SJSA1 (cell line): ENCODE measurements at regions not wholly inside any gene's neighbourhood (a gene's known extent, or its start where the extent isn't known, plus 50 kb on each side); places are given as distances from the start of the nearest gene placed in this dataset.

Experiments used
- DNase-seq, 2 experiments: peaks; one replicate each; pipeline ENCODE4 v3.0.0-alpha.2; 2015 to 2020; ENCODE audit warnings: low spot score in 2 of 2, low read depth in 1 of 2
- H3K27ac ChIP-seq: fragments of 250-450 bp; sonication (Bioruptor Pico); 2 replicates; pipeline ENCODE4 v1.5.1; 2020; ENCODE audit warnings: mild to moderate bottlenecking, moderate library complexity
- H3K27me3 ChIP-seq: fragments of 250-450 bp; sonication (Bioruptor Pico); replicated peaks from 2 replicates; pipeline ENCODE4 v1.5.1; 2020; ENCODE audit warnings: mild to moderate bottlenecking, moderate library complexity
- H3K36me3 ChIP-seq: fragments of 250-450 bp; sonication (Bioruptor Pico); 2 replicates; pipeline ENCODE4 v1.5.1; 2020; ENCODE audit warnings: mild to moderate bottlenecking
- H3K4me1 ChIP-seq: fragments of 250-450 bp; sonication (Bioruptor Pico); replicated peaks from 2 replicates; pipeline ENCODE4 v1.6.1; 2021; ENCODE audit warnings: mild to moderate bottlenecking
- H3K4me3 ChIP-seq: fragments of 250-450 bp; sonication (Bioruptor Pico); 2 replicates; pipeline ENCODE4 v1.5.1; 2020; ENCODE audit warnings: mild to moderate bottlenecking
- H3K9me3 ChIP-seq: fragments of 250-450 bp; sonication (Bioruptor Pico); replicated peaks from 2 replicates; pipeline ENCODE4 v1.5.1; 2020; ENCODE audit warnings: mild to moderate bottlenecking

DNA sequence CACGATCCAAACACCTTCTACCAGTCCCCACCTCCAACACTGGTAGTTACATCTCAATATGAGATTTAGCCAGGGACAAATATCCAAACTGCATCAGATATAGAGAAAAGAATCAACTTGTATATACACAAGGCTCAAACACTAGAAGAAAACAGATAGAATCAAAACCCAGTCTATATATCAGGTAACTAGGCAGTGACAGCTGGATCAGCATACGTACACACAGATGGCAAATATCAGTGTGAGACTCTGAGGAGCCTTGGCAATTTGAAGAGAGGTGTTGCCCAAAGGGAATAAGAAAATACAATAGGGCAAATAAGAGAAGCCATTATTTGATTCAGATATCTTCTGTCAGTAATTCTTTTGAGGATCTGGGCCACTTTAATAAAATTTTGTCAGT is 951.3 kb upstream of the CHORDC1 start:
- no peak overlapping the region for H3K4me3 ChIP-seq
- no peak overlapping the region for H3K27ac ChIP-seq
- no peaks in the 10 kb centered on the region for H3K4me1 ChIP-seq
- no peaks in the 10 kb centered on the region for H3K27me3 ChIP-seq
- no peak for DNase-seq
- H3K36me3 ChIP-seq = no peaks in the 10 kb centered on the region
- H3K9me3 ChIP-seq = no peaks in the 10 kb centered on the region

GRCh38 chr11:91173701-91174100 is 950.9 kb upstream of the CHORDC1 start:
- H3K9me3 ChIP-seq = no peaks in the 10 kb centered on the region
- no peak overlapping the region for H3K27ac ChIP-seq
- H3K36me3 ChIP-seq = no peaks in the 10 kb centered on the region
- no peaks in the 10 kb centered on the region for H3K4me1 ChIP-seq
- H3K27me3 ChIP-seq = no peaks in the 10 kb centered on the region
- no peak for DNase-seq
- H3K4me3 ChIP-seq = no peak overlapping the region

- H3K27me3 ChIP-seq = no peaks in the 10 kb centered on the region
- H3K27ac ChIP-seq = no peak overlapping the region
- H3K4me1 ChIP-seq = no peaks in the 10 kb centered on the region
- no peak for DNase-seq
- H3K4me3 ChIP-seq = no peak overlapping the region
- H3K36me3 ChIP-seq = no peaks in the 10 kb centered on the region
- H3K9me3 ChIP-seq = no peaks in the 10 kb centered on the region
These were observed 947.9 kb upstream of the CHORDC1 start for GRCh38 chr11:91170711-91171110.

DNA sequence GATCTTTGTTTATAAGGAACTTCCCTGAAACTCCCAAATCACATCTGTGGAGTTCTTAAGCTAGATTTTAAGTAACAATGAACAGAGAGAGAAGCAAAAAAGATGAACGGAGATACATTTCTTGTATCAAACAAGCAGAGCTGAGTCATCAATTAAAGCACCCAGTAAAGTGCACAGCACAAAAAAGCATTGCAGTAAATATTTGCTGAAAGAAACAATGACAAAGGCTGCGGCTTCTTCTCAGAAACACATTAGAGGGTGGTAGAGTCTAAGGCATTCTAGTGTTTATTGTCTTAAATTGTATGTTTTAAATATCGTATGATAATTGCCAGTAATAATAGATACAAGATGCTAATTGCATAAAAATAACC is 941.6 kb upstream of the CHORDC1 start:
- no peak overlapping the region for H3K27ac ChIP-seq
- no peaks in the 10 kb centered on the region for H3K4me1 ChIP-seq
- H3K4me3 ChIP-seq = no peak overlapping the region
- no peak for DNase-seq
- no peaks in the 10 kb centered on the region for H3K36me3 ChIP-seq
- no peaks in the 10 kb centered on the region for H3K9me3 ChIP-seq
- H3K27me3 ChIP-seq = no peaks in the 10 kb centered on the region

- Histone ChIP-seq H3K4me3 (no peak overlapping the region), H3K9me3 (no peaks in the 10 kb centered on the region), H3K27ac (no peak overlapping the region), H3K27me3 (no peaks in the 10 kb centered on the region), H3K4me1 (no peaks in the 10 kb centered on the region), H3K36me3 (no peaks in the 10 kb centered on the region)
- no peak for DNase-seq
These were observed 941.0 kb upstream of the CHORDC1 start for GRCh38 chr11:91163619-91164451.

DNA sequence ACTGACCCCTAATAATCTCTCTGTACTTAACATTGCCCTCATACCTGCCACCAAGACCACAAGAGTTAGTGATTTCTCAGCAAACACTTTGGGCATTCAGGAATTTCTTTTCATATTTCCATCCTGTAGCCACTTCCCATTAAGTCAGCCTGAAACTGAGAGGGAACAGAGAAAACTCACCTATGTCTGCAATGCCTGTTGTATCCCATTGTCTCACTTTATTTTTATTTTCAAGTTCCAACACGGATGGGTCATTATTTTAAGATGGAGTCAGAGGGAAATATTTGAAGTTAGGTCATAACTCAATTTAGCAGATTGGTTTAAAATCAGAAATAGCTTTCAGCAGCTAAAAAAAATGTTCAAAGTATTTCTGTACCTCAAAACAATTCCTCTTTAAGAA is 937.8 kb upstream of the CHORDC1 start:
- H3K27me3 ChIP-seq = no peaks in the 10 kb centered on the region
- no peaks in the 10 kb centered on the region for H3K4me1 ChIP-seq
- no peak overlapping the region for H3K4me3 ChIP-seq
- no peaks in the 10 kb centered on the region for H3K9me3 ChIP-seq
- no peak for DNase-seq
- no peak overlapping the region for H3K27ac ChIP-seq
- H3K36me3 ChIP-seq = no peaks in the 10 kb centered on the region

- Histone ChIP-seq H3K4me1 (no peaks in the 10 kb centered on the region), H3K4me3 (no peak overlapping the region), H3K9me3 (no peaks in the 10 kb centered on the region), H3K27me3 (no peaks in the 10 kb centered on the region), H3K27ac (no peak overlapping the region), H3K36me3 (no peaks in the 10 kb centered on the region)
- DNase-seq = no peak
These were observed 936.2 kb upstream of the CHORDC1 start for GRCh38 chr11:91158891-91159537.

GRCh38 chr11:91158297-91158696 is 935.4 kb upstream of the CHORDC1 start:
- Histone ChIP-seq H3K4me3 (no peak overlapping the region), H3K27ac (no peak overlapping the region), H3K9me3 (no peaks in the 10 kb centered on the region), H3K27me3 (no peaks in the 10 kb centered on the region), H3K4me1 (no peaks in the 10 kb centered on the region), H3K36me3 (no peaks in the 10 kb centered on the region)
- no peak for DNase-seq

GRCh38 chr11:91156041-91156440 is 933.2 kb upstream of the CHORDC1 start:
- Histone ChIP-seq H3K27ac (no peak overlapping the region), H3K27me3 (no peaks in the 10 kb centered on the region), H3K4me3 (no peak overlapping the region), H3K4me1 (no peaks in the 10 kb centered on the region), H3K36me3 (no peaks in the 10 kb centered on the region), H3K9me3 (no peaks in the 10 kb centered on the region)
- no peak for DNase-seq

- H3K4me3 ChIP-seq = no peak overlapping the region
- H3K9me3 ChIP-seq = no peaks in the 10 kb centered on the region
- H3K27me3 ChIP-seq = no peaks in the 10 kb centered on the region
- H3K36me3 ChIP-seq = no peaks in the 10 kb centered on the region
- no peak overlapping the region for H3K27ac ChIP-seq
- no peak for DNase-seq
- no peaks in the 10 kb centered on the region for H3K4me1 ChIP-seq
These were observed 925.0 kb upstream of the CHORDC1 start for GRCh38 chr11:91147885-91148284.

DNA sequence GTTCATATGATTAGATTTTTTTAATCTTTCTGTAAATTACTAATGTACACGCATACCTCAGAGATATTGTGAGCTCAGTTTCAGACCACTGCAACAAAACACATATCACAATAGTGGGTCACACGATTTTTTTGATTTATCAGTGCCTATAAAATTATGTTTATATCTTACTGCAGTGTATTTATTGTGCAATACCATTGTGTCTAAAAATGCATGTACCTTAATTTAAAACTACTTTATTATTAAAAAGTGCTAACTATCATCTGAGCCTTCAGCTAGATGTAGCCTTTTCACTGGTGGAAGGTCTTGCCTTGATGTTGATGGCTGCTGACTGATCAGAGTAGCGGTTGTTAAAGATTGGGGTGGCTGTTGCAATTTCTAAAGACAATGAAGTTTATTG is 918.8 kb upstream of the CHORDC1 start:
- no peaks in the 10 kb centered on the region for H3K27me3 ChIP-seq
- H3K36me3 ChIP-seq = no peaks in the 10 kb centered on the region
- no peaks in the 10 kb centered on the region for H3K9me3 ChIP-seq
- DNase-seq = no peak
- H3K4me1 ChIP-seq = no peaks in the 10 kb centered on the region
- no peak overlapping the region for H3K27ac ChIP-seq
- no peak overlapping the region for H3K4me3 ChIP-seq

DNA sequence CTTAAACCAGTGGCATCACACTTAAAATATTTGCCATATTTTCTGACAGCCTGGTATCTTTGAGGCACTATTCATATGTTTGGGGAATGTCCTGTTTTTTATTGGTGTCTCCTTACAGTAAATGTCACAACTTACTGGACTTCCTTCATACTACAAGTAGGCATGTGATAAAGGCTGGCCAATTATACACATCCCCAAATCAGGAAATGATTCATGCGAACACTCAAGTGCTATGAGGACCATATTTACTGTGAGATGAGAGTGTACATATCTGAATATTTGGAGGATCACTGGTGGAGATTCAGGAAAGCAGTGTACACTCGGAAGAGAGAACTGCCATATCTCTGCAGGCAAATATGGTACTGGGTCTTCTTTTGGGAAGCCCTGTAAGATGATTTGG is 913.8 kb upstream of the CHORDC1 start:
- Histone ChIP-seq H3K4me3 (no peak overlapping the region), H3K27ac (no peak overlapping the region), H3K4me1 (no peaks in the 10 kb centered on the region), H3K27me3 (no peaks in the 10 kb centered on the region), H3K9me3 (no peaks in the 10 kb centered on the region), H3K36me3 (no peaks in the 10 kb centered on the region)
- DNase-seq = no peak

GRCh38 chr11:91133361-91133760 is 910.5 kb upstream of the CHORDC1 start:
- Histone ChIP-seq H3K4me3 (no peak overlapping the region), H3K4me1 (no peaks in the 10 kb centered on the region), H3K27ac (no peak overlapping the region), H3K27me3 (no peaks in the 10 kb centered on the region), H3K36me3 (no peaks in the 10 kb centered on the region), H3K9me3 (no peaks in the 10 kb centered on the region)
- DNase-seq = no peak

DNA sequence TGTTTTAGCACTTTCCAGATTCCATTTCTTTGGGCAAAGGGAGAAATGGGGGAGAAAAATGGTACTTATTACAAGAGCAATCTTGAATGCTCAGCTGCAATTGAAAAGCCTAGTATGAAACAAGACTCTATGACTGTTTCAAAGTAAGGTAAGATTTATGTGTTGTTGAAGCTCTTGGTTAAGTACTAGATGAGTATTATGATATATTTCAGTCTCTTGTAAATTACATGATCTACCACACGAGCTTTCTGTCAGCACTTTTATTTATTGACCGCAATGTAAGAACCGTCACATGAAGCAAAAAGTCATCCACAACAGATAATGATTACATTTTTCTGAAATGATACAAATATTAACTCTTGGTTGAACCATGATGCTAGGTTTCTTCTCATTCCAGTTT is 906.7 kb upstream of the CHORDC1 start:
- no peak for DNase-seq
- Histone ChIP-seq H3K36me3 (no peaks in the 10 kb centered on the region), H3K9me3 (no peaks in the 10 kb centered on the region), H3K27ac (no peak overlapping the region), H3K27me3 (no peaks in the 10 kb centered on the region), H3K4me1 (no peaks in the 10 kb centered on the region), H3K4me3 (no peak overlapping the region)

DNA sequence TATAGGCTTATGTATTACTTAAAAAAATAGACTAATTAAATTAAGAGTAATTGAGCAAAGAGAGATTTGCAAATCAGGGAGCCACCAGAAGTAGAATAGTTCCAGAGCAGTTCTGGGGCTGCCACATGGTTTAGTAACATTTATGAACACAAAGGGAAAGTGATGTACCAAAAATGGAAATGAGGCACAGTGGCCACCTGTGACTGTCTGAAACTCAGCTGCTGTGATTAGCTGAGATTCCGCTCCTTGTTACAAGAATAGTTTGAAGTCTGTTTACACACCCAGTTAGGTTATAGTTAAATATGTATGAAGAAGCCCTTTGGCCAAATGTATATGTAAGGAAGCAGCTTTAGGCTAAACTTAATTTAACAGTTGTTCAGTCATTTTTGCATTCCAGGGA is 901.5 kb upstream of the CHORDC1 start:
- DNase-seq = no peak
- H3K9me3 ChIP-seq = no peaks in the 10 kb centered on the region
- H3K27ac ChIP-seq = no peak overlapping the region
- no peaks in the 10 kb centered on the region for H3K4me1 ChIP-seq
- H3K4me3 ChIP-seq = no peak overlapping the region
- H3K27me3 ChIP-seq = no peaks in the 10 kb centered on the region
- no peaks in the 10 kb centered on the region for H3K36me3 ChIP-seq
